NCI-H446 treated with DMSO at 0.1 percent for 48 hours (cell line): ENCODE measurements at regions not wholly inside any gene's neighbourhood (a gene's known extent, or its start where the extent isn't known, plus 50 kb on each side); places are given as distances from the start of the nearest gene placed in this dataset.
"Not testable (repeated sequence)": the region's sequence is repeated elsewhere in the genome, so short reads cannot be mapped to it uniquely, and the experiment has no call there.

Source experiments
- DNase-seq: peaks from one replicate; lab custom pipeline; 2025; lab: John Stamatoyannopoulos, UW

DNA sequence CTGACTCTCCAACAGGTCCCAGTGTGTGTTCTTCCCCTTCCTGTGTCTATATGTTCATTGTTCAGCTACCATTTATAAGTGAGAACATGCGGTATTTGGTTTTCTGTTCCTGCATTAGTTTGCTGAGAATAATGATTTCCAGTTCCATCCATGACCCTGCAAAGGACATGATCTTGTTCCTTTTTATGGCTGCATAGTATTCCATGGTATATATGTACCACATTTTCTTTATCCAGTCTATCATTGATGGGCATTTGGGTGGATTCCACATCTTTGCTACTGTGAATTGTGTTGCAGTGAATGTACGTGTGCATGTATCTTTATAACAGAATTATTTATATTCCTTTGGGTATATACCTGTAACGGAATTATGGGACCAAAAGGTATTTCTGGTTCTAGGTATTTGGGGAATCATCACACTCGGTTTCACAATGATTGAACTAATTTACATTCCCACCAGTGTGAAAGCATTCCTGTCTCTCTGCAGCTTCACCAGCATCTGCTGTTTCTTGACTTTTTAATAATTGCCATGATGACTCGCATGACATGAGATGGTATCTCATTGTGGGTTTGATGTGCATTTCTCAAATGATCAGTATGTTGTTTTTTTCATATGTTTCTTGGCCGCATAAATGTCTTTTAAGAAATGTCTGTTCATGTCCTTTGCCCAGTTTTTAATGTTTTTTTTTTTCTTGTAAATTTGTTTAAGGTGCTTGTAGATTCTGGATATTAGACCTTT, 60.2 kb downstream of the LSMEM1 start:
- no peak for DNase-seq

- DNase-seq, result no peak
These were observed 66.1 kb downstream of the LSMEM1 start for GRCh38 chr7:112546723-112547513.

- no peak for DNase-seq
These were observed 67.1 kb downstream of the LSMEM1 start for GRCh38 chr7:112547916-112548315.

GRCh38 chr7:112550468-112551060, 69.8 kb downstream of the LSMEM1 start:
- peak; percentile 15 for DNase-seq

GRCh38 chr7:112551521-112551920, 70.7 kb downstream of the LSMEM1 start:
- DNase-seq, result not testable (repeated sequence)

GRCh38 chr7:112554591-112554990, 73.8 kb downstream of the LSMEM1 start:
- DNase-seq, result no peak

DNA sequence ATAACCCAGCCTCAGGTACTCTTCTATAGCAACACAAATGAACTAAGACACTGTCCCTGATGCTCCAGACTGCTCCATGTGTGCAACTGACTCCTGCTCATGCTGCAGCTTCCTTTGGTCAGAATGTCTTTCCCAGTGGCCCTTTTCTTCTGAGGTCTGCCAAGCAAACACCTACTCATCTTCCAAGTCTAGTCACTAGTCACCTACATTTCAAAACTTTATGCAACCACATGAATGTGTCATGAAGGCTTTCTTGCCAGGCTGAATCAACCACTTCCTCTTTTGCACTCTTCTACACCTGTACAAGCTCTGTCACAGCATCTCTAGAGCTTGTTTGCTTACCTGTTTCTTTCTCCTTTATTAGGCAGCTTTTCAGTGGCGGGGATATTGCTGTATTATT, 75.8 kb downstream of the LSMEM1 start:
- DNase-seq, result no peak

- no peak for DNase-seq
These were observed 85.9 kb downstream of the LSMEM1 start for GRCh38 chr7:112566442-112567324.

DNA sequence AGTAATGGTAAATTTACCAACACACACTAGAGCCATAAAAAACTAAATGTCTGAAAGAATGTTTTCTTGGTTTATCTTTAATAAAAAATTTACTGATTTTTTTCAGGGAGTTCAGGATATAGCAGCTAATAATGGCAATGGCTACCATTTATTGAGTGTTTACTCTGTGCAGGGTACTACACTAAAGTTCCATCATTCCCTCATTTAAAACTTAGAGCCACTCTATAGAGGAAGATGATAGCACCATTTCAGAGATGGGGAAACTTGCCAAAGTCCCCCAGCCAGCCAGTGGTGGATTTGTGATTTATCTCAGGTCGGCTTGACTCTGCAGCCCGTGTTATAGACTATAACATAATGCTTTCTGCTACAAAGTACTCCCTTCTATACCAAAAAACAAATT, 86.6 kb downstream of the LSMEM1 start:
- DNase-seq, result no peak

DNA sequence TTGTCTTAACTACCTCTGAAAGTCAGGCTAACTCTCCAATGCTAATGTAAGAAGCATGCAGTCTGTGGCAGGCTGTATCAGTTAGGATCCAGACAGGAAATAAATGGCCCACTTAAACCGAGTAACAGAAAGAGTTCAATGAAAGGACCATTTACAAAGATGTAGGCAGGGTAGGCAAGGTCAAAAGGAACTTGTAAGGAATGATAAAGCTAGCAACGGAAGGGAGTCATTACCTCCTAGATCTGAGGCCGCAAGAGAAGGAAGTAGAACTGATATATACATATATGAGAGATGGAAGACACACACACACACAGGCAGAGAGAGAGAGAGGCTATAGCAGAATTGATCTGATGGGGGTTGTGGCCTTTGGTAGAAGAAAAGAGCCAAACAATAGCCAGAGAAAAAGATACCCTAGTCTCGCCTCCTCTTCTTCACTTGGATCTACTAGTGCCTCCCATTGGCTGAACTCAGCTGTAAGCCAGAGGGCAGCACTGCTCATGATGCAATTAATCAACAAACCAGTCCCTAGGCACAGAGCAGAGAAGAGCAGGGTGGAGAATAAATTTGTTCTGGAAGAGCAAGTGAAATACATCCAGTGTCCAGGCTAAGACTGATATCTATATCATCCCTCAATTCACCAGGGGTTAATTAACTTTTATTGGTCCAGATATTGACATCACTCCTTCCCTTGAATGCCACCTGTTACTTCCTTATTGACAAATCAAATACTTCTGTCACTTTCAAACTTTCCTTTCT, 91.2 kb downstream of the LSMEM1 start:
- no peak for DNase-seq

DNA sequence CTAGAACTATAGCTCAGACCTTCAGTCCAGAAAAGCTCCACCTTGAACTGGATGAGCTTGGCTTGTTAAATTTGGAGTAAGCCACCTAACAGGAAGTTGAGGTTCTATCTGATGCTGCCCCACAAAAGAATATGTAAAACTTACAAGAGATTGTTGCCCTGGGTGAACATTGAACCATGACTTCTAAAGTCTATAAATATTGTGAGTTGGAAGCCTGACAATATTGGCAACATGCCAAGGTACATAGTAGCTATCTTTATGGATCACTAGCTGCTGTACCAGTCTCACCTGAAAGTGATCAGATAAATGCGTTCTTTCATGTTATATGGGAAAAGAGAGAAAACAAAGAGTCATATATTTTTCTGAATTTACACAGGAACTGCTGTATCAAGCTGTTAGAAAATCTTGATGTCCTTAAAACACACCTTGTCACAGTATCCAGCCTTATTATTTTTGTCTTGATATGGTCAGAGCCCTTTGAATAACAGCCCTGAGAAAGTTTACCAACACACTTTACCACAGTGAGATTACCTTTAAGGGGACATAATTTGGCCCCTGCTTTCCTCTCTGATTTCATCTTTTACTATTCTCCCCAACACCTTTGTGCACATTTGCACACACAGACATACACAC, 92.0 kb downstream of the LSMEM1 start:
- DNase-seq, result no peak

DNA sequence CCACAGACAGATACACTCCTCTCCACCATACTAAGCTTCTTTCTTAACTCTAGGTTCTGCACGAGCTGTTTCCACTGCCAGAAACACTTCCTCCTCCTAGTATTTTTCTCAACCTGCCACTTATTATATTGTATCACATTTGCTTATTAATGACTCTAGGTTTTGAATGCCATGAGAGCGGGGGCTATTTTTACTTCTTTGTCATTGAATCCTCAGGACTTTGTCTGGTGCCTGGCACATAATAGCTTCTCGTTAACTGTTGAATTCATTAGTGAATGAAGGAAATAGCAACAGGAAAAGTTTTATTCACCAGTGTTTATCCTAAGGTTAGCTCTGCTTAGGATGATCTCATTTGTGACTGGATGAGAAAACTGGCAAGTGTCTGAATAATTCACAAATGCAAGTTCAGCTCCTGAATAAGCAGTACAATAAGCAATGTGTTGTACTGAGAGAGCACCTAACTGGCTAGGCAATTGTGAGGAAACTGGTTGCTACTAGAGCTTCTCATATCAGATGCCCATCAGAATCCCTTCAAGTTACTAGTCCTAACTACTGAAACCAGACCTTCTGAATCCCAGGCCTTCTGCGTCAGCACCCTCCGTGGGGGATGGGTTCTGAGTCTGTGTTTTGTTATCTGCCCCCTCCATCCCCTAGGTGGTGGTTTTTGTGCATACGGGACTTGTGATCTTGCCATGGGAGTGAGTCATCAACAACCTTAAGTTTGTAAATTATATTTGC, 92.7 kb downstream of the LSMEM1 start:
- no peak for DNase-seq

DNA sequence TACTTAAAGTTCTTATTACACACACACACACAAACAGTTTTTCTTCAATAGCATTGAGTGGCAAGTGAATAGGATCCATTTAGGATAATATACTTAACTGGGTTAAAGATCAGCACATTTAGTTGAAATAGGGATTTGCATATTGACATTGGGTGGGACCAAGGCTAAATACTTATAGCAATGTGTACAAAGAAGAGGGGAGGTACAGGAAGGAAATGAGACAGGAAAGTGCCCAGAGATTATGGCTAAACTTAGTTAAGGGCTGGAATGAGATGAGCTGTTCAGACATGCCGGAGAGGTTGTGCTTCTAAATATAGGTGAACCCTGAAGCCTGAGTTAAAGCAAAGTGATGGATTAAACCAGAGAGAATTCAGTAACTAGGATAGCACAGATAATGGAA, 95.1 kb downstream of the LSMEM1 start:
- DNase-seq, result no peak

GRCh38 chr7:112579388-112579787, 98.6 kb downstream of the LSMEM1 start:
- no peak for DNase-seq

DNA sequence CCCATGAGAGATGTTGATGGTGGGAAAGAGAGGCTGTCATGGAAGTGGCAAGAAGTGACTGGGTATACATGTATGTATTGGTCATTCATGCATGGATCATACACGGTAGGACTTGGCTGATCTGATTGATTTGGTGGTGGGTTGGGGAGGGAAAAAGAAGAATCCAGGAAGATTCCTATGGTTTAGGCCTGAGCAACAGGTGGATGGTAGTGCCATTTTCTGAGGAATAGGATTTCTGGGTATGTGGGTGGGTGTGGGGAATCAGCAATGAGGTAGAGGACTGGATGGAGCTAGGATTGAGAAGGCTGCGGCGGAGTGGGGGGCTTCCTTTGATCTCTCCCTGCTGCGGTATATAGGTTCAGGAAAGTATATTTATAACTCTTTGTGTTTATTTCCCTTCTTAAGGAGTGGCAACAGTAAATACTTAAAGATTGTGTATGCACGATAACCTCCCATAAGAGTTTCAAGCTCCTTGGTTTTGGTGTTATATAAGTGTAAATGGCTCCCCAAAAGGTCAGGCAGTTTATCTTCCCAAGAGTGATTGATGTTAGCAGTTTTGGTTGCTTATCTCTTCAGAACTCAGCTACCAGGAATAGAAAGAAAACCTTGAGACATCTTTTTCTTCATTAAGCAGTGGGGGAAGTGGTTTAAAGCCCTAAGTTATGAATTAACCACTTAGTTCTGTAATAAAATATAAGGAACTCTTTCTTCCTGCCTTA, 100.1 kb downstream of the LSMEM1 start:
- no peak for DNase-seq

DNA sequence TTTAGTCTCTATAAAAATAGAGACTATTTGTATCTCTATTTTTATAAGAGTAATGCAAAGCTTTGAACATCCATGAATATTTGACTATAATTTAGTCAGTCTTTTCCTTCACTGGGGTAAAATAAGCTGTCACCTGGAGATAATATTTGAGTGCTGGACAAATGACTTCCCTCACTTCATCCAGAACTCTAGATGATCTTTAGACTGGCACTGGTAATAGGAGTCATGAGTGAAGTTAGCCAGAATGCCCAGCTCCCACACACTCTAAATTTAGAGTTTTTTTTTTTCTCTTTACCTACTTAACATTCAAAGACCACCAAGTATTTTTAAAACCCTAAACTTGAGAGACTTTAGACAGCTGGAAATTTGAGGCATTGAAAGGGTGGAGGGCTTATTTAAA, 100.7 kb downstream of the LSMEM1 start:
- DNase-seq, result no peak

- DNase-seq, result no peak
These were observed 103.5 kb downstream of the LSMEM1 start for GRCh38 chr7:112584290-112584689.

- no peak for DNase-seq
These were observed 106.7 kb downstream of the LSMEM1 start for GRCh38 chr7:112587504-112587903.

DNA sequence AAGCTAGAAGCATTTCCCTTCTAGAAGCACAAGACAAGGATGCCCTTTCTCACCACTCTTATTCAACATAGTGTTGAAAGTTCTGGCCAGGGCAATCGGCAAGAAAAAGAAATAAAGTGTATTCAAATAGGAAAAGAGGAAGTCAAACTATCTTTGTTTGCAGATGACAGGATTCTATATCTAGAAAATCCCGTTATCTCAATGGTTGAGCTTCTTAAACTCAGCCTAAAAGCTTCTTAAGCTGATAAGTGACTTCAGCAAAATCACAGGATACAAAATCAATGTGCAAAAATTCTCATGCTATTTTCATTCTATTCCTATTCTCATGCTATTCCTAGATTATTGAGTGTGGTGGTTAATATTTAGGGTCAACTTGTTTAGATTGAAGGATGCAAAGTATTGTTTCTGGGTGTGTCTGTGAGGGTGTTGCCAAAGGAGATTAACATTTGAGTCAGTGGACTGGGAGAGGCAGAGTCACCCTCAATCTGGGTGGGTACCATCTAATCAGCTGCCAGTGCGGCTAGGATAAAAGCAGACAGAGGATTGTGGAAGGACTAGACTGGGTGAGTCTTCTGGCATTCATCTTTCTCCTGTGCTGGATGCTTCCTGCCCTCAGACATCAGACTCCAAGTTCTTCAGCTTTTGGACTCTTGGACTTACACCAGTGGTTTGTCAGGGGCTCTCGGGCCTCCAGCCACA, 111.9 kb downstream of the LSMEM1 start:
- not testable (repeated sequence) for DNase-seq
